Mesodermal cell (in vitro differentiated cells): ENCODE measurements at regions not wholly inside any gene's neighbourhood (a gene's known extent, or its start where the extent isn't known, plus 50 kb on each side); places are given as distances from the start of the nearest gene placed in this dataset.

Source experiments
- H3K27ac ChIP-seq: 2 replicates; pipeline ENCODE4 v1.7.0; 2013; ENCODE audit warnings: mild to moderate bottlenecking, low read depth, low read length, moderate library complexity; ENCODE audit not compliant: severe bottlenecking
- H3K36me3 ChIP-seq: 2 replicates; pipeline ENCODE4 v1.7.1; 2013; ENCODE audit warnings: mild to moderate bottlenecking, low read length, moderate library complexity; ENCODE audit not compliant: control insufficient read depth, insufficient read depth
- H3K4me1 ChIP-seq: one replicate; pipeline ENCODE4 v1.7.1; 2013; ENCODE audit warnings: mild to moderate bottlenecking, low read length; ENCODE audit not compliant: insufficient read depth, control insufficient read depth, poor library complexity, severe bottlenecking
- H3K4me3 ChIP-seq: 2 replicates; pipeline ENCODE4 v1.7.0; 2013; ENCODE audit warnings: low read length, control low read depth, mild to moderate bottlenecking; ENCODE audit not compliant: insufficient read depth, poor library complexity, severe bottlenecking; ENCODE audit errors: extremely low read depth
- H3K9me3 ChIP-seq: 2 replicates; pipeline ENCODE4 v1.7.1; 2013; ENCODE audit warnings: mild to moderate bottlenecking, low read length, moderate library complexity; ENCODE audit not compliant: control insufficient read depth
- WGBS, 2 experiments: methylation state at CpG; one replicate each; pipeline ENCODE4 v1.1.5; 2013; ENCODE audit warnings: missing lambda C conversion rate in 2 of 2; ENCODE audit not compliant: insufficient coverage in 2 of 2; 5-methylcytosine and 5-hydroxymethylcytosine counted together

- WGBS, 2 experiments = 94% methylated on average over 3 of the region's 3 CpGs
- H3K36me3 ChIP-seq = no peaks in the 10 kb centered on the region
- H3K9me3 ChIP-seq = no peaks in the 10 kb centered on the region
- H3K4me1 ChIP-seq = no peaks in the 10 kb centered on the region
- no peak overlapping the region for H3K27ac ChIP-seq
- no peak overlapping the region for H3K4me3 ChIP-seq
Measured at GRCh38 chr1:168374566-168374965, 93.9 kb downstream of the TBX19 start.

- no CpG with 5 or more reads among the region's 5 CpGs for WGBS, 2 experiments
- Histone ChIP-seq H3K27ac (no peak overlapping the region), H3K36me3 (no peaks in the 10 kb centered on the region), H3K4me3 (no peak overlapping the region), H3K4me1 (no peaks in the 10 kb centered on the region), H3K9me3 (no peaks in the 10 kb centered on the region)
Measured at GRCh38 chr1:168373869-168374268, 93.2 kb downstream of the TBX19 start.

GRCh38 chr1:168372861-168373371, 92.2 kb downstream of the TBX19 start:
- WGBS, 2 experiments = 92 to 100% methylated on average over 2 to 6 of the region's 7 CpGs
- no peaks in the 10 kb centered on the region for H3K4me1 ChIP-seq
- H3K9me3 ChIP-seq = no peaks in the 10 kb centered on the region
- H3K4me3 ChIP-seq = no peak overlapping the region
- H3K36me3 ChIP-seq = no peaks in the 10 kb centered on the region
- no peak overlapping the region for H3K27ac ChIP-seq

GRCh38 chr1:168372307-168372706, 91.6 kb downstream of the TBX19 start:
- Histone ChIP-seq H3K4me3 (no peak overlapping the region), H3K27ac (no peak overlapping the region), H3K4me1 (no peaks in the 10 kb centered on the region), H3K9me3 (no peaks in the 10 kb centered on the region), H3K36me3 (no peaks in the 10 kb centered on the region)
- WGBS, 2 experiments = 93 to 97% methylated on average over 4 of the region's 4 CpGs

- Histone ChIP-seq H3K36me3 (no peaks in the 10 kb centered on the region), H3K4me3 (no peak overlapping the region), H3K9me3 (no peaks in the 10 kb centered on the region), H3K4me1 (no peaks in the 10 kb centered on the region), H3K27ac (no peak overlapping the region)
- 90 to 91% methylated on average over 2 of the region's 5 CpGs for WGBS, 2 experiments
Measured at GRCh38 chr1:168371477-168371876, 90.8 kb downstream of the TBX19 start.

GRCh38 chr1:168370586-168370985, 89.9 kb downstream of the TBX19 start:
- Histone ChIP-seq H3K36me3 (no peaks in the 10 kb centered on the region), H3K27ac (no peak overlapping the region), H3K4me1 (no peaks in the 10 kb centered on the region), H3K4me3 (no peak overlapping the region), H3K9me3 (no peaks in the 10 kb centered on the region)
- WGBS, 2 experiments = no CpG with 5 or more reads among the region's 3 CpGs

- H3K9me3 ChIP-seq = no peaks in the 10 kb centered on the region
- 92 to 100% methylated on average over 2 to 3 of the region's 5 CpGs for WGBS, 2 experiments
- no peak overlapping the region for H3K4me3 ChIP-seq
- H3K36me3 ChIP-seq = no peaks in the 10 kb centered on the region
- H3K27ac ChIP-seq = no peak overlapping the region
- no peaks in the 10 kb centered on the region for H3K4me1 ChIP-seq
Measured at GRCh38 chr1:168369655-168370054, 89.0 kb downstream of the TBX19 start.

- 100% methylated on average over 1 of the region's 1 CpG for whole genome bisulfite sequencing, 2 experiments
- H3K9me3 ChIP-seq = no peaks in the 10 kb centered on the region
- H3K4me3 ChIP-seq = no peak overlapping the region
- H3K36me3 ChIP-seq = no peaks in the 10 kb centered on the region
- no peaks in the 10 kb centered on the region for H3K4me1 ChIP-seq
- no peak overlapping the region for H3K27ac ChIP-seq
Measured at GRCh38 chr1:168368131-168368530, 87.5 kb downstream of the TBX19 start.

- H3K4me1 ChIP-seq = peaks cover 6% of the 10 kb centered on the region
- H3K27ac ChIP-seq = no peak overlapping the region
- no peak overlapping the region for H3K4me3 ChIP-seq
- WGBS, 2 experiments = 69 to 71% methylated on average over 5 to 6 of the region's 9 CpGs
- H3K36me3 ChIP-seq = no peaks in the 10 kb centered on the region
- H3K9me3 ChIP-seq = no peaks in the 10 kb centered on the region
Measured at GRCh38 chr1:168365719-168366479, 85.2 kb downstream of the TBX19 start.
